MCF 10A (cell line): ENCODE measurements at regions not wholly inside any gene's neighbourhood (a gene's known extent, or its start where the extent isn't known, plus 50 kb on each side); places are given as distances from the start of the nearest gene placed in this dataset.

Experiments
- BruUV-seq: library from RNA; stranded (reverse); fragments of 400-500 nt; replicated peaks from 2 replicates; lab custom pipeline; 2021; lab: Mats Ljungman, UMichigan
- CTCF ChIA-PET: fragments of 300-600 bp; sonication (Branson Sonifier 250); formaldehyde crosslinking; extraction: SDS; loops from one replicate; lab custom pipeline; 2021; ENCODE audit warnings: antibody characterized with exemption, inconsistent platforms; lab: Yijun Ruan, JAX
- POLR2A ChIA-PET: fragments of 300-600, 350-650 bp; sonication (Branson Sonifier 250); formaldehyde crosslinking; extraction: SDS; loops from one replicate; lab custom pipeline; 2020; ENCODE audit warnings: antibody characterized with exemption, inconsistent platforms; lab: Yijun Ruan, JAX
- DNase-seq: peaks from one replicate; pipeline ENCODE4 v3.0.0-alpha.2; 2018; ENCODE audit not compliant: unreplicated experiment
- H3K27ac Mint-ChIP-seq: one replicate; pipeline ENCODE4 v1.8.0; 2022; ENCODE audit warnings: mild to moderate bottlenecking, low read depth, mixed read lengths; ENCODE audit not compliant: unreplicated experiment
- H3K27me3 Mint-ChIP-seq: one replicate; pipeline ENCODE4 v1.8.0; 2022; ENCODE audit warnings: mixed read lengths; ENCODE audit not compliant: insufficient read depth, unreplicated experiment
- H3K36me3 Mint-ChIP-seq: one replicate; pipeline ENCODE4 v1.8.0; 2022; ENCODE audit warnings: mild to moderate bottlenecking, moderate library complexity, mixed read lengths; ENCODE audit not compliant: insufficient read depth, unreplicated experiment
- H3K4me1 Mint-ChIP-seq: one replicate; pipeline ENCODE4 v1.8.0; 2022; ENCODE audit warnings: mixed read lengths; ENCODE audit not compliant: insufficient read depth, unreplicated experiment
- H3K4me3 Mint-ChIP-seq: one replicate; pipeline ENCODE4 v1.8.0; 2022; ENCODE audit warnings: mild to moderate bottlenecking, moderate library complexity, mixed read lengths; ENCODE audit not compliant: unreplicated experiment
- H3K9me3 Mint-ChIP-seq: one replicate; pipeline ENCODE4 v1.8.0; 2022; ENCODE audit warnings: mixed read lengths; ENCODE audit not compliant: unreplicated experiment
- CTCF ChIP-seq: fragments of 200-600 bp; IDR thresholded peaks from one replicate; pipeline ENCODE4 v1.8.0; 2022; ENCODE audit warnings: antibody characterized with exemption, mild to moderate bottlenecking; ENCODE audit not compliant: unreplicated experiment
- intact Hi-C: fragments of 100-400 bp; cut with micrococcal nuclease; formaldehyde crosslinking; loops from 2 replicates; pipeline ENCODE4 v1.14.1; 2022

GRCh38 chr9:109912726-109913460 is 132.9 kb downstream of the PALM2AKAP2 start:
- CTCF ChIA-PET = interaction anchor here (0.6 to 2.1 kb wide), 8 partner anchors 10 to 346 kb away, joined by 3 to 8 read pairs (median 4); no protein-coding TSS in a partner anchor
- Mint-ChIP-seq H3K9me3 (no peaks in the 10 kb centered on the region), H3K27me3 (no peaks in the 10 kb centered on the region), H3K4me1 (peaks cover under 1% of the 10 kb centered on the region), H3K4me3 (no peak overlapping the region), H3K27ac (no peak overlapping the region), H3K36me3 (no peaks in the 10 kb centered on the region)
- DNase-seq = no peak
- TF ChIP-seq CTCF = no peak
- BruUV-seq = no TSS peak
- intact Hi-C loops = no loop called here
- POLR2A ChIA-PET = interaction anchor here (0.8 kb wide), 1 partner anchor 26 kb away, joined by 3 read pairs; no protein-coding TSS in a partner anchor

- H3K36me3 Mint-ChIP-seq = no peaks in the 10 kb centered on the region
- H3K27ac Mint-ChIP-seq = no peak overlapping the region
- DNase-seq = no peak
- no peaks in the 10 kb centered on the region for H3K27me3 Mint-ChIP-seq
- BruUV-seq = no TSS peak
- H3K4me3 Mint-ChIP-seq = no peak overlapping the region
- TF ChIP-seq CTCF = no peak
- CTCF ChIA-PET = interaction anchor here (0.8 to 2.1 kb wide), 3 partner anchors 11 to 238 kb away, joined by 3 to 8 read pairs (median 4); no protein-coding TSS in a partner anchor
- H3K4me1 Mint-ChIP-seq = peaks cover 6% of the 10 kb centered on the region
- intact Hi-C loops = no loop called here
- POLR2A ChIA-PET = interaction anchor here (0.8 kb wide), 1 partner anchor 26 kb away, joined by 3 read pairs; no protein-coding TSS in a partner anchor
- H3K9me3 Mint-ChIP-seq = no peaks in the 10 kb centered on the region
Measured at GRCh38 chr9:109913461-109913810, 133.4 kb downstream of the PALM2AKAP2 start.

- no peaks in the 10 kb centered on the region for H3K36me3 Mint-ChIP-seq
- ChIA-PET CTCF (interaction anchor here (1.7 to 2.1 kb wide), 2 partner anchors 12 to 237 kb away, joined by 3 to 8 read pairs; no protein-coding TSS in a partner anchor), POLR2A (no interaction called here)
- no peak overlapping the region for H3K27ac Mint-ChIP-seq
- BruUV-seq = no TSS peak
- H3K27me3 Mint-ChIP-seq = no peaks in the 10 kb centered on the region
- DNase-seq = no peak
- H3K9me3 Mint-ChIP-seq = no peaks in the 10 kb centered on the region
- H3K4me3 Mint-ChIP-seq = no peak overlapping the region
- peaks cover 12% of the 10 kb centered on the region for H3K4me1 Mint-ChIP-seq
- TF ChIP-seq CTCF = no peak
- intact Hi-C loops = no loop called here
Measured at GRCh38 chr9:109914280-109915027, 134.5 kb downstream of the PALM2AKAP2 start.

GRCh38 chr9:109916316-109916715 is 136.3 kb downstream of the PALM2AKAP2 start:
- CTCF ChIA-PET = interaction anchor here (0.6 to 1.1 kb wide), 2 partner anchors 12 to 369 kb away, joined by 3 read pairs; no protein-coding TSS in a partner anchor
- BruUV-seq = no TSS peak

More at GRCh38 chr9:109916316-109916715, 136.3 kb downstream of the PALM2AKAP2 start:
- no peak overlapping the region for H3K4me3 Mint-ChIP-seq
- intact Hi-C loops = no loop called here
- TF ChIP-seq CTCF = no peak
- H3K36me3 Mint-ChIP-seq = no peaks in the 10 kb centered on the region
- H3K27me3 Mint-ChIP-seq = no peaks in the 10 kb centered on the region
- H3K4me1 Mint-ChIP-seq = peaks cover 12% of the 10 kb centered on the region
- no peaks in the 10 kb centered on the region for H3K9me3 Mint-ChIP-seq
- DNase-seq = no peak
- POLR2A ChIA-PET = interaction anchor here (1.2 kb wide), 1 partner anchor 209 kb away, joined by 3 read pairs; no protein-coding TSS in a partner anchor
- H3K27ac Mint-ChIP-seq = no peak overlapping the region
